GM12878 (cell line): ENCODE measurements at regions not wholly inside any gene's neighbourhood (a gene's known extent, or its start where the extent isn't known, plus 50 kb on each side); places are given as distances from the start of the nearest gene placed in this dataset.

Experiments
- CTCF ChIP-seq, 3 experiments: IDR thresholded peaks in 2 of 3; conservative IDR thresholded peaks in 1 of 3; 2 replicates each; pipeline ENCODE4 v1.5.1; 2011; ENCODE audit warnings: low read depth in 3 of 3, low read length in 3 of 3, mild to moderate bottlenecking in 3 of 3, control low read depth in 2 of 3, moderate library complexity in 2 of 3, inconsistent platforms in 1 of 3, mixed read lengths in 1 of 3; ENCODE audit not compliant: control insufficient read depth in 2 of 3, insufficient read depth in 1 of 3; ENCODE audit errors: extremely low read depth in 1 of 3
- E2F8 ChIP-seq: fragments of 450-650 bp; IDR thresholded peaks from 2 replicates; pipeline ENCODE4 v1.6.1; 2018; ENCODE audit warnings: mild to moderate bottlenecking, low read depth, moderate library complexity; ENCODE audit not compliant: partially characterized antibody
- HDAC6 ChIP-seq: fragments of 200-600 bp; sonication (generic); IDR thresholded peaks from one replicate; pipeline ENCODE4 v1.8.0; 2017; ENCODE audit warnings: antibody characterized with exemption; ENCODE audit not compliant: unreplicated experiment
- MLLT1 ChIP-seq: fragments of 450-650 bp; IDR thresholded peaks from 2 replicates; pipeline ENCODE4 v1.6.1; 2016; ENCODE audit warnings: mild to moderate bottlenecking
- SIN3A ChIP-seq: IDR thresholded peaks from 2 replicates; pipeline ENCODE4 v1.6.1; 2012; ENCODE audit warnings: low read depth, low read length, improper control_type of control experiment
- SKIL ChIP-seq: fragments of 450-650 bp; IDR thresholded peaks from 2 replicates; pipeline ENCODE4 v1.6.1; 2017; ENCODE audit warnings: mild to moderate bottlenecking, low read depth, inconsistent platforms; ENCODE audit not compliant: poor library complexity, severe bottlenecking
- STAT1 ChIP-seq: fragments of 450-650 bp; conservative IDR thresholded peaks from 2 replicates; pipeline ENCODE4 v1.6.1; 2014; ENCODE audit warnings: antibody characterized with exemption, mild to moderate bottlenecking
- ZSCAN29 ChIP-seq: fragments of 450-650 bp; IDR thresholded peaks from 2 replicates; pipeline ENCODE4 v1.6.1; 2017; ENCODE audit warnings: mild to moderate bottlenecking, moderate library complexity

GRCh38 chr18:76231402-76231801 lies 263.6 kb downstream of the ZNF516 start (continued):
- no peak for TF ChIP-seq E2F8
- no peak for TF ChIP-seq CTCF (IDR thresholded peaks at IDR 0.05 in 2 of 3, conservative IDR thresholded peaks at IDR 0.05 in 1 of 3; ENCODE audit: control insufficient read depth in 2 of 3, extremely low read depth in 1 of 3, insufficient read depth in 1 of 3, low read depth in 3 of 3, low read length in 3 of 3)
- no peak for TF ChIP-seq SKIL
- no peak for TF ChIP-seq STAT1
- no peak for TF ChIP-seq MLLT1
- TF ChIP-seq SIN3A, result no peak
- TF ChIP-seq HDAC6, result no peak
- no peak for TF ChIP-seq ZSCAN29
